K562 (cell line): ENCODE measurements at regions not wholly inside any gene's neighbourhood (a gene's known extent, or its start where the extent isn't known, plus 50 kb on each side); places are given as distances from the start of the nearest gene placed in this dataset.

Experiments used
- ATAC-seq: fragments of 200-7000 bp; cut with Tn5 transposase; 3 replicates; pipeline ENCODE4 v1.9.1; 2020; ENCODE audit warnings: moderate library complexity
- BruUV-seq: library from RNA; stranded (reverse); fragments of 400-500 nt; replicated peaks from 2 replicates; lab custom pipeline; 2021; lab: Mats Ljungman, UMichigan
- CTCF ChIA-PET: fragments of 300-600 bp; formaldehyde crosslinking; extraction: SDS; loops from one replicate; lab custom pipeline; 2021; ENCODE audit warnings: low intra/inter-chr PET ratio; lab: Yijun Ruan, JAX
- POLR2A ChIA-PET: fragments of 300-600, 350-650 bp; sonication (Branson Sonifier 250); formaldehyde crosslinking; extraction: SDS; loops from one replicate; lab custom pipeline; 2021; ENCODE audit warnings: antibody characterized with exemption, inconsistent platforms; lab: Yijun Ruan, JAX
- DNase-seq, 4 experiments: peaks; one replicate each; pipeline versions ENCODE4 v3.0.0 to v3.0.0-alpha.2; 2011 to 2018; ENCODE audit warnings: low spot score in 3 of 4, mixed read lengths in 3 of 4; ENCODE audit errors: extremely low read depth in 1 of 4
- FAIRE-seq: peaks from 2 replicates; lab custom pipeline; 2011; peaks lifted over from hg19 to GRCh38; lab: Jason Lieb, UNC
- H2AFZ ChIP-seq: 2 replicates; pipeline ENCODE4 v1.6.0; 2011; ENCODE audit warnings: low read depth, low read length, control low read depth, inconsistent platforms
- H3K27ac ChIP-seq: fragments of 200-600 bp; 3 replicates; pipeline ENCODE4 v1.8.0; 2011; ENCODE audit warnings: low read depth, mild to moderate bottlenecking, control low read depth, inconsistent platforms, low read length, moderate library complexity, mixed read lengths; ENCODE audit errors: extremely low read depth
- H3K27me3 ChIP-seq, 2 experiments: fragments of 300-600 bp in 1 of 2; 2 replicates in 1 of 2; 3 replicates in 1 of 2; pipeline versions ENCODE4 v1.6.0 to v1.8.0; 2011; ENCODE audit warnings: inconsistent platforms in 2 of 2, low read length in 2 of 2, mild to moderate bottlenecking in 1 of 2, mixed read lengths in 1 of 2, moderate library complexity in 1 of 2; ENCODE audit not compliant: control insufficient read depth in 2 of 2, insufficient read depth in 2 of 2
- H3K36me3 ChIP-seq: fragments of 300-600 bp; 3 replicates; pipeline ENCODE4 v1.8.0; 2011; ENCODE audit warnings: mild to moderate bottlenecking, low read length, inconsistent platforms; ENCODE audit not compliant: control insufficient read depth, insufficient read depth
- H3K4me1 ChIP-seq, 2 experiments: fragments of 200-600 bp in 1 of 2; replicated peaks in 1 of 2; 2 replicates in 1 of 2; 3 replicates in 1 of 2; pipeline versions ENCODE4 v1.5.1 to v1.8.0; 2011; ENCODE audit warnings: inconsistent platforms in 2 of 2, low read length in 2 of 2, mild to moderate bottlenecking in 1 of 2, mixed read lengths in 1 of 2, moderate library complexity in 1 of 2; ENCODE audit not compliant: control insufficient read depth in 2 of 2, insufficient read depth in 2 of 2
- H3K4me2 ChIP-seq: 2 replicates; pipeline ENCODE4 v1.6.1; 2011; ENCODE audit warnings: low read length, control low read depth, inconsistent platforms, mixed read lengths; ENCODE audit not compliant: insufficient read depth
- H3K4me3 ChIP-seq: fragments of 200-600 bp; sonication (generic), shearing (Covaris generic); 2 replicates; pipeline ENCODE4 v1.5.1; 2016; ENCODE audit warnings: control low read depth, inconsistent platforms
- H3K79me2 ChIP-seq: fragments of 200-600 bp; 3 replicates; pipeline ENCODE4 v1.8.0; 2011; ENCODE audit warnings: low read length, inconsistent platforms; ENCODE audit not compliant: control insufficient read depth, insufficient read depth
- H3K9ac ChIP-seq, 2 experiments: 2 replicates each; pipeline versions ENCODE4 v1.6.0 to v1.6.1; 2011; ENCODE audit warnings: low read depth in 2 of 2, low read length in 2 of 2, control low read depth in 1 of 2, inconsistent platforms in 1 of 2, mild to moderate bottlenecking in 1 of 2, mixed read lengths in 1 of 2; ENCODE audit not compliant: insufficient read depth in 1 of 2
- H3K9me1 ChIP-seq: one replicate; pipeline ENCODE4 v1.6.0; 2011; ENCODE audit warnings: inconsistent platforms, mild to moderate bottlenecking, low read length, moderate library complexity; ENCODE audit not compliant: control insufficient read depth, insufficient read depth
- H3K9me3 ChIP-seq: replicated peaks from 2 replicates; pipeline ENCODE4 v1.5.1; 2011; ENCODE audit warnings: low read depth, low read length, inconsistent platforms; ENCODE audit not compliant: control insufficient read depth, insufficient read depth
- H4K20me1 ChIP-seq: replicated peaks from 2 replicates; pipeline ENCODE4 v1.6.1; 2011; ENCODE audit warnings: low read length, inconsistent platforms, mixed read lengths; ENCODE audit not compliant: control insufficient read depth, insufficient read depth
- CEBPG ChIP-seq, 3 experiments: fragments of 200-800 bp in 1 of 3; sonication (Bioruptor generic) in 1 of 3; sonication (generic) in 1 of 3; formaldehyde crosslinking in 1 of 3; IDR thresholded peaks in 2 of 3; conservative IDR thresholded peaks in 1 of 3; 2 replicates each; pipeline versions ENCODE4 v1.6.1 to v1.8.0; 2016 to 2022; ENCODE audit warnings: missing compliant biosample characterization in 2 of 3, missing genetic modification characterization in 2 of 3, mild to moderate bottlenecking in 1 of 3, missing genetic modification reagents in 1 of 3
- NFIC ChIP-seq: fragments of 450-650 bp; IDR thresholded peaks from 2 replicates; pipeline ENCODE4 v1.6.1; 2017; ENCODE audit warnings: mild to moderate bottlenecking, inconsistent platforms
- WGBS: fragments of 100-300 bp; shearing (Covaris generic); methylation state at CpG from one replicate; pipeline ENCODE4 v1.1.6; 2016; ENCODE audit warnings: low coverage, mixed read lengths; ENCODE audit not compliant: insufficient coverage; ENCODE audit errors: missing lambda C conversion rate; 5-methylcytosine and 5-hydroxymethylcytosine counted together
- in situ Hi-C: fragments of 300-500 bp; cut with MboI; formaldehyde crosslinking; loops from 4 replicates; pipeline ENCODE4 v1.15.0; 2018; ENCODE audit warnings: inconsistent platforms, mixed read lengths
- intact Hi-C: fragments of 100-400 bp; cut with micrococcal nuclease; formaldehyde crosslinking; loops from 2 replicates; pipeline ENCODE4 v1.14.2; 2022

DNA sequence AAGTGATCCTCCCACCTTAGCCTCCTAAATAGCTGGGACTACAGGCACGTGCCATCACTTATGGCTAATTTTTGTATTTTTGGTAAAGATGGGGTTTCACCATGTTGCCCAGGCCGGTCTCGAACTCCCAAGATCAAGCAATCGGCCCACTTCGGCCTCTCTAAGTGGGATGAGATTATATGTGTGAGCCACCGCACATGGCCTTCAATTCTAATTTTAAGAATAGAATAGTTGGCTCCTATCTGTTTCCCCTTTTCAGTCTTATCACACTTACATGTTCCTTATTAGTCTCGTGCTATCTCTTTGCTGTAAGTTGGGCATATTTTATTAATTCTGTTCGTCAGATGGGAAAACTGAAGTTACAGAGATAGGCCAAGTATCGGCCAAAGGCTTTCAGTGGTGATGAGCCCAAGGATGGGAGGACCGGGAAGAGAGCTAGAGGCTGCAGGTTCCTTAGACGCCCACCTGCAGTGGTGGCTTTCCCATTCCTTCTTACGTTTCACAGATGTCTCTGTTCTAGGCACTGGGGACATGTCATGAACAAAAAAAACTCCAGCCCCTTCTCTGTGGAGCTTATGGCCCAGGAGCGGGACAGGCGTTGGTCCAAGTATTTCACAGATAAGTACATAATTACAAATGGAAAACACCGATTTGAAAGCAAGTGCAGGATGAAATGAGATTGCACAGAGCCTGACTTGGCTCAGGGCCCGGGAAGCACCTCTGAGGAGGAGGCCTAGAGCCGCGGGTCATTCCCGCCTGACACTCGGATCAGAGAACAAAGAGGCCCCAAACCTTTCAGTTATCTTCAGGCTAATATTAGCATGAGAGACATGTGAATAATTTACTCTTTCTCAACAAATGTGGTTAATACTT, 91.1 kb upstream of the KLF13 start:
- POLR2A ChIA-PET: interaction anchor here (0.6 kb wide), 1 partner anchor 214 kb away, joined by 3 read pairs; no protein-coding TSS in a partner anchor
- H3K36me3 ChIP-seq: no peaks in the 10 kb centered on the region
- no peak overlapping the region for H3K4me3 ChIP-seq
- H2AFZ ChIP-seq: no peak overlapping the region
- CTCF ChIA-PET: no interaction called here
- WGBS: 14% methylated on average over 20 of the region's 20 CpGs
- BruUV-seq: no TSS peak
- no peaks in the 10 kb centered on the region for H3K9me1 ChIP-seq
- peaks cover 4% of the 10 kb centered on the region in 2 experiments; a peak in 4 of 5 replicates for H3K4me1 ChIP-seq
- DNase-seq (peak in 1 of 4 experiments; percentile 8), ATAC-seq (no peak), FAIRE-seq (no peak)
- in situ Hi-C loops (no loop called here), intact Hi-C loops (no loop called here)
- H3K4me2 ChIP-seq: no peak overlapping the region
- H3K27me3 ChIP-seq: peaks cover 2 to 22% of the 10 kb centered on the region in 2 experiments; a peak in 2 of 5 replicates
- no peaks in the 10 kb centered on the region for H3K79me2 ChIP-seq
- no peak overlapping the region for H3K27ac ChIP-seq
- no peak for TF ChIP-seq CEBPG (CRISPR knock-in tag; IDR thresholded peaks at IDR 0.05)
- TF ChIP-seq CEBPG (tag; conservative IDR thresholded peaks at IDR 0.05 in 1 of 2, IDR thresholded peaks at IDR 0.05 in 1 of 2): no peak
- TF ChIP-seq NFIC: peak; percentile 7
- no peaks in the 10 kb centered on the region for H3K9me3 ChIP-seq
- no peak overlapping the region for H3K9ac ChIP-seq
- 0 out of 2 replicates have a peak, but pooled peaks cover 6% of the 10 kb centered on the region for H4K20me1 ChIP-seq
